ENCODE measurements at regions not wholly inside any gene's neighbourhood (a gene's known extent, or its start where the extent isn't known, plus 50 kb on each side); places are given as distances from the start of the nearest gene placed in this dataset.

DNA sequence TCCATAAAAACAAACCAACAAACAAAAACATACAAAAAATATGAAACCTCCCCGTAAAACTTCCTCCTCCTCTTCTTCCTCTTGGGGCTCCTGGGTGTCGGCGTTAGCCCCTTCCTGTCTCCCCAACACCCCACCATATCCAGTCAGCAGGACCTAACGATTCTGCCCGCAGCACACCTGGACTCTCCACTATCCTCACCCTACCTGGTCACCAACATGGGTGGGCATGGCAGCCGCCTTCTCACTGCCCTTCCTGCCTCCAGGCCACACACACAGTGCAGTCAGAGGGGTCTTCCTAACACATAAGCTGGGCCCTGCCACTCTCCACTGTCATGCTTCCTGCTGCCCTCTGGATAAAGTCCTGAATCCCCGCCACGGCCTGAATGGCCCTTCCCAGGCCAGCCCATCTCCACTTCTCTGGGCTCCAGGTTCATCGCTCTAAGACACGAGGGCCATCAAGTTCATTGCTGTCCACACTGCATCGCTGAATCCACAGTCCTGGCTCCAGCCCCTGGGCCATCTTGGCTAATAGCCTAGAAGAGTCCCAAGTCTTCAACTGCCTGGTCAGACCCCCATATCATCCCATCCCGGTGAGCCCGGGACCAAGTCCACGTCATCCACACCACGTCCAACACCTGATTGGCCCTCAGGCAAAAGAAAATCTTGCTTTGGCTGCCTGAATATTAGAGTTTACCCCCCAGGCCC, 76.2 kb downstream of the IGLL1 start:
- no peaks in the 10 kb centered on the region; the same call in 1 of the 2 replicates for H3K27me3 ChIP-seq (ENCODE audit: insufficient read depth, low read length)
- no peak overlapping the region for H2BK5ac ChIP-seq (ENCODE audit: insufficient read length, low read length)
- H3K23ac ChIP-seq (ENCODE audit: insufficient read length, low read depth, low read length) = no peak overlapping the region
- H2AK5ac ChIP-seq (ENCODE audit: insufficient read length, low read length) = no peak overlapping the region
- H3K36me3 Mint-ChIP-seq (ENCODE audit: insufficient read depth in 1 of 3, low read depth in 3 of 3) = no peaks in the 10 kb centered on the region
- H3K14ac ChIP-seq (ENCODE audit: insufficient read depth, low read length) = no peak overlapping the region; the same call in 1 of the 2 replicates
- H3K27ac Mint-ChIP-seq = no peak overlapping the region
- no peaks in the 10 kb centered on the region for H3K23me2 ChIP-seq (ENCODE audit: insufficient read length, low read depth, low read length, poor library complexity, severe bottlenecking)
- H2BK20ac ChIP-seq (ENCODE audit: low read depth, low read length, poor library complexity, severe bottlenecking) = no peak overlapping the region
- no peak overlapping the region for H3K9ac ChIP-seq (ENCODE audit: extremely low read depth, insufficient read length, low read length)
- no peak overlapping the region for H3K4me3 Mint-ChIP-seq
- no peaks in the 10 kb centered on the region; the same call in 1 of the 2 replicates for H3K4me1 ChIP-seq (ENCODE audit: insufficient read depth, low read length)
- H3K56ac ChIP-seq (ENCODE audit: insufficient read length, low read depth, low read length) = no peak overlapping the region
- no peaks in the 10 kb centered on the region for H3K9me3 Mint-ChIP-seq
- no peak for DNase-seq
- no peaks in the 10 kb centered on the region for H4K20me1 ChIP-seq (ENCODE audit: control insufficient read depth, insufficient read depth, insufficient read length)
- no peak overlapping the region for H3T11ph ChIP-seq (ENCODE audit: low read length)
- H3K4me2 ChIP-seq (ENCODE audit: insufficient read depth, insufficient read length, low read length) = no peak overlapping the region
- no peaks in the 10 kb centered on the region for H3K9me3 ChIP-seq (ENCODE audit: control insufficient read depth, low read depth, low read length)
- TF ChIP-seq, protein P1, sequence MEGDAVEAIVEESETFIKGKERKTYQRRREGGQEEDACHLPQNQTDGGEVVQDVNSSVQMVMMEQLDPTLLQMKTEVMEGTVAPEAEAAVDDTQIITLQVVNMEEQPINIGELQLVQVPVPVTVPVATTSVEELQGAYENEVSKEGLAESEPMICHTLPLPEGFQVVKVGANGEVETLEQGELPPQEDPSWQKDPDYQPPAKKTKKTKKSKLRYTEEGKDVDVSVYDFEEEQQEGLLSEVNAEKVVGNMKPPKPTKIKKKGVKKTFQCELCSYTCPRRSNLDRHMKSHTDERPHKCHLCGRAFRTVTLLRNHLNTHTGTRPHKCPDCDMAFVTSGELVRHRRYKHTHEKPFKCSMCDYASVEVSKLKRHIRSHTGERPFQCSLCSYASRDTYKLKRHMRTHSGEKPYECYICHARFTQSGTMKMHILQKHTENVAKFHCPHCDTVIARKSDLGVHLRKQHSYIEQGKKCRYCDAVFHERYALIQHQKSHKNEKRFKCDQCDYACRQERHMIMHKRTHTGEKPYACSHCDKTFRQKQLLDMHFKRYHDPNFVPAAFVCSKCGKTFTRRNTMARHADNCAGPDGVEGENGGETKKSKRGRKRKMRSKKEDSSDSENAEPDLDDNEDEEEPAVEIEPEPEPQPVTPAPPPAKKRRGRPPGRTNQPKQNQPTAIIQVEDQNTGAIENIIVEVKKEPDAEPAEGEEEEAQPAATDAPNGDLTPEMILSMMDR (conservative IDR thresholded peaks at IDR 0.05) = no peak
- no peak overlapping the region for H4K91ac ChIP-seq (ENCODE audit: insufficient read length, low read depth, low read length)
- H2BK15ac ChIP-seq (ENCODE audit: low read depth, low read length) = no peak overlapping the region
- no peak overlapping the region for H4K5ac ChIP-seq (ENCODE audit: insufficient read length, low read depth, low read length)
- H3K27me3 Mint-ChIP-seq (ENCODE audit: low read depth) = peaks cover 79% of the 10 kb centered on the region
- H2BK12ac ChIP-seq (ENCODE audit: insufficient read length, low read depth, low read length) = no peak overlapping the region
- no peaks in the 10 kb centered on the region for H3K79me2 ChIP-seq (ENCODE audit: insufficient read depth, low read length)
- H3K4ac ChIP-seq (ENCODE audit: low read depth, low read length) = no peak overlapping the region
- no peak overlapping the region for H3K27ac ChIP-seq (ENCODE audit: insufficient read length, low read depth, low read length)
- no peaks in the 10 kb centered on the region for H3K79me1 ChIP-seq (ENCODE audit: insufficient read depth, low read depth, low read length, poor library complexity, severe bottlenecking)
- no peak overlapping the region for H4K8ac ChIP-seq (replicated peaks; ENCODE audit: insufficient read length, low read depth, low read length)
- no peak overlapping the region for H2BK120ac ChIP-seq (ENCODE audit: low read depth, low read length, poor library complexity, severe bottlenecking)
- no peak overlapping the region for H3K18ac ChIP-seq (ENCODE audit: insufficient read length, low read depth, low read length)
- peaks cover 17 to 21% of the 10 kb centered on the region in 2 experiments for H3K4me1 Mint-ChIP-seq
- WGBS (ENCODE audit: extremely low coverage, insufficient read length, low lambda C conversion rate) = no CpG with 5 or more reads among the region's 15 CpGs
- no peak overlapping the region for H2AFZ ChIP-seq (ENCODE audit: low read length)

Data from H9 (cell line).